K562 (cell line): ENCODE measurements at regions not wholly inside any gene's neighbourhood (a gene's known extent, or its start where the extent isn't known, plus 50 kb on each side); places are given as distances from the start of the nearest gene placed in this dataset.

Experiments used
- ATAC-seq: fragments of 200-7000 bp; cut with Tn5 transposase; 3 replicates; pipeline ENCODE4 v1.9.1; 2020; ENCODE audit warnings: moderate library complexity
- BruUV-seq: library from RNA; stranded (reverse); fragments of 400-500 nt; replicated peaks from 2 replicates; lab custom pipeline; 2021; lab: Mats Ljungman, UMichigan
- CTCF ChIA-PET: fragments of 300-600 bp; formaldehyde crosslinking; extraction: SDS; loops from one replicate; lab custom pipeline; 2021; ENCODE audit warnings: low intra/inter-chr PET ratio; lab: Yijun Ruan, JAX
- POLR2A ChIA-PET: fragments of 300-600, 350-650 bp; sonication (Branson Sonifier 250); formaldehyde crosslinking; extraction: SDS; loops from one replicate; lab custom pipeline; 2021; ENCODE audit warnings: antibody characterized with exemption, inconsistent platforms; lab: Yijun Ruan, JAX
- DNase-seq, 4 experiments: peaks; one replicate each; pipeline versions ENCODE4 v3.0.0 to v3.0.0-alpha.2; 2011 to 2018; ENCODE audit warnings: low spot score in 3 of 4, mixed read lengths in 3 of 4; ENCODE audit errors: extremely low read depth in 1 of 4
- FAIRE-seq: peaks from 2 replicates; lab custom pipeline; 2011; peaks lifted over from hg19 to GRCh38; lab: Jason Lieb, UNC
- H2AFZ ChIP-seq: 2 replicates; pipeline ENCODE4 v1.6.0; 2011; ENCODE audit warnings: low read depth, low read length, control low read depth, inconsistent platforms
- H3K27ac ChIP-seq: fragments of 200-600 bp; 3 replicates; pipeline ENCODE4 v1.8.0; 2011; ENCODE audit warnings: low read depth, mild to moderate bottlenecking, control low read depth, inconsistent platforms, low read length, moderate library complexity, mixed read lengths; ENCODE audit errors: extremely low read depth
- H3K27me3 ChIP-seq, 2 experiments: fragments of 300-600 bp in 1 of 2; 2 replicates in 1 of 2; 3 replicates in 1 of 2; pipeline versions ENCODE4 v1.6.0 to v1.8.0; 2011; ENCODE audit warnings: inconsistent platforms in 2 of 2, low read length in 2 of 2, mild to moderate bottlenecking in 1 of 2, mixed read lengths in 1 of 2, moderate library complexity in 1 of 2; ENCODE audit not compliant: control insufficient read depth in 2 of 2, insufficient read depth in 2 of 2
- H3K36me3 ChIP-seq: fragments of 300-600 bp; 3 replicates; pipeline ENCODE4 v1.8.0; 2011; ENCODE audit warnings: mild to moderate bottlenecking, low read length, inconsistent platforms; ENCODE audit not compliant: control insufficient read depth, insufficient read depth
- H3K4me1 ChIP-seq, 2 experiments: fragments of 200-600 bp in 1 of 2; replicated peaks in 1 of 2; 2 replicates in 1 of 2; 3 replicates in 1 of 2; pipeline versions ENCODE4 v1.5.1 to v1.8.0; 2011; ENCODE audit warnings: inconsistent platforms in 2 of 2, low read length in 2 of 2, mild to moderate bottlenecking in 1 of 2, mixed read lengths in 1 of 2, moderate library complexity in 1 of 2; ENCODE audit not compliant: control insufficient read depth in 2 of 2, insufficient read depth in 2 of 2
- H3K4me2 ChIP-seq: 2 replicates; pipeline ENCODE4 v1.6.1; 2011; ENCODE audit warnings: low read length, control low read depth, inconsistent platforms, mixed read lengths; ENCODE audit not compliant: insufficient read depth
- H3K4me3 ChIP-seq: fragments of 200-600 bp; sonication (generic), shearing (Covaris generic); 2 replicates; pipeline ENCODE4 v1.5.1; 2016; ENCODE audit warnings: control low read depth, inconsistent platforms
- H3K79me2 ChIP-seq: fragments of 200-600 bp; 3 replicates; pipeline ENCODE4 v1.8.0; 2011; ENCODE audit warnings: low read length, inconsistent platforms; ENCODE audit not compliant: control insufficient read depth, insufficient read depth
- H3K9ac ChIP-seq, 2 experiments: 2 replicates each; pipeline versions ENCODE4 v1.6.0 to v1.6.1; 2011; ENCODE audit warnings: low read depth in 2 of 2, low read length in 2 of 2, control low read depth in 1 of 2, inconsistent platforms in 1 of 2, mild to moderate bottlenecking in 1 of 2, mixed read lengths in 1 of 2; ENCODE audit not compliant: insufficient read depth in 1 of 2
- H3K9me1 ChIP-seq: one replicate; pipeline ENCODE4 v1.6.0; 2011; ENCODE audit warnings: inconsistent platforms, mild to moderate bottlenecking, low read length, moderate library complexity; ENCODE audit not compliant: control insufficient read depth, insufficient read depth
- H3K9me3 ChIP-seq: replicated peaks from 2 replicates; pipeline ENCODE4 v1.5.1; 2011; ENCODE audit warnings: low read depth, low read length, inconsistent platforms; ENCODE audit not compliant: control insufficient read depth, insufficient read depth
- H4K20me1 ChIP-seq: replicated peaks from 2 replicates; pipeline ENCODE4 v1.6.1; 2011; ENCODE audit warnings: low read length, inconsistent platforms, mixed read lengths; ENCODE audit not compliant: control insufficient read depth, insufficient read depth
- CHAMP1 ChIP-seq: fragments of 450-650 bp; IDR thresholded peaks from 2 replicates; pipeline ENCODE4 v1.6.1; 2016; ENCODE audit warnings: mild to moderate bottlenecking
- KDM1A ChIP-seq, 2 experiments: fragments of 450-650 bp; IDR thresholded peaks; 2 replicates each; pipeline ENCODE4 v1.6.1; 2016; ENCODE audit warnings: mild to moderate bottlenecking in 2 of 2
- NR1H2 ChIP-seq: sonication (generic); formaldehyde crosslinking; IDR thresholded peaks from 2 replicates; pipeline ENCODE4 v1.4.0; 2020; ENCODE audit warnings: mild to moderate bottlenecking, missing genetic modification reagents
- WHSC1 ChIP-seq: IDR thresholded peaks from one replicate; pipeline ENCODE4 v1.6.1; 2012; ENCODE audit warnings: low read length, control low read depth, inconsistent platforms
- ZNF280B ChIP-seq: fragments of 250-450 bp; sonication (Bioruptor Pico); IDR thresholded peaks from 2 replicates; pipeline ENCODE4 v1.5.1; 2021; ENCODE audit warnings: mild to moderate bottlenecking
- WGBS: fragments of 100-300 bp; shearing (Covaris generic); methylation state at CpG from one replicate; pipeline ENCODE4 v1.1.6; 2016; ENCODE audit warnings: low coverage, mixed read lengths; ENCODE audit not compliant: insufficient coverage; ENCODE audit errors: missing lambda C conversion rate; 5-methylcytosine and 5-hydroxymethylcytosine counted together
- in situ Hi-C: fragments of 300-500 bp; cut with MboI; formaldehyde crosslinking; loops from 4 replicates; pipeline ENCODE4 v1.15.0; 2018; ENCODE audit warnings: inconsistent platforms, mixed read lengths
- intact Hi-C: fragments of 100-400 bp; cut with micrococcal nuclease; formaldehyde crosslinking; loops from 2 replicates; pipeline ENCODE4 v1.14.2; 2022

GRCh38 chr11:95487391-95487790 is 256.4 kb upstream of the SESN3 start:
- Histone ChIP-seq H3K9me3 (no peaks in the 10 kb centered on the region), H4K20me1 (no peaks in the 10 kb centered on the region), H3K79me2 (no peaks in the 10 kb centered on the region), H3K27me3 (peaks cover 3 to 8% of the 10 kb centered on the region in 2 experiments; a peak in 3 of 5 replicates), H3K27ac (no peak overlapping the region), H3K4me3 (no peak overlapping the region), H3K9ac (no peak overlapping the region), H3K36me3 (no peaks in the 10 kb centered on the region), H2AFZ (no peak overlapping the region), H3K4me2 (no peak overlapping the region), H3K4me1 (no peaks in the 10 kb centered on the region), H3K9me1 (no peaks in the 10 kb centered on the region)
- no TSS peak for BruUV-seq
- in situ Hi-C loops, result no loop called here
- WGBS, result 2% methylated on average over 2 of the region's 2 CpGs
- ChIA-PET POLR2A (no interaction called here), CTCF (no interaction called here)
- TF ChIP-seq ZNF280B (CRISPR knock-in tag), result no peak
- no peak for TF ChIP-seq KDM1A (IDR thresholded peaks at IDR 0.05)
- TF ChIP-seq WHSC1, result no peak
- TF ChIP-seq CHAMP1, result no peak
- TF ChIP-seq NR1H2 (CRISPR knock-in tag), result no peak
- FAIRE-seq (no peak), ATAC-seq (no peak), DNase-seq (no peak)
- intact Hi-C loops, result no loop called here
